Activated T-helper 1 cell treated with Interleukin-2 at 50 U/mL for 16 hours (primary cell): ENCODE measurements at regions not wholly inside any gene's neighbourhood (a gene's known extent, or its start where the extent isn't known, plus 50 kb on each side); places are given as distances from the start of the nearest gene placed in this dataset.

Experiments
- DNase-seq: peaks from one replicate; pipeline ENCODE4 v3.0.0-alpha.2; 2020; ENCODE audit warnings: low read depth

DNA sequence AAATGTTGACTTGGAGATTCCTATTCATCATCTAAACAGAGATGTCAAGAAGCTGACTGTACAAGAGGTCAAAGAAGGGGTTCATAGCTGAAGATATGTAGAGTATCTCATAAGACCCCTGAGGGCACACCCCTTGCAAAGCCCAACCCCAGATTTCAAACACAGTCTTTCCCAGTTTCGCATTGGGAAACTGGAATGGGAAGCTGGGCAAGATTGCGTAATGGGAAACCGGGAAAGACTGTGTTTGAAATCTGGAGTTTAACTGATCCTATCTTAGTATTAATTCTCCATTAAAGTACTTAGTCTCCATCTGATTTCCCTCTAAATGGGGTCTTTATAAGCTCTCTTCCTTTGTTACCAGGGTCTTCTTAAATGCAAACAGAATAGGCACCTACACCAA is 99.5 kb downstream of the FAM76B start:
- DNase-seq: no peak

DNA sequence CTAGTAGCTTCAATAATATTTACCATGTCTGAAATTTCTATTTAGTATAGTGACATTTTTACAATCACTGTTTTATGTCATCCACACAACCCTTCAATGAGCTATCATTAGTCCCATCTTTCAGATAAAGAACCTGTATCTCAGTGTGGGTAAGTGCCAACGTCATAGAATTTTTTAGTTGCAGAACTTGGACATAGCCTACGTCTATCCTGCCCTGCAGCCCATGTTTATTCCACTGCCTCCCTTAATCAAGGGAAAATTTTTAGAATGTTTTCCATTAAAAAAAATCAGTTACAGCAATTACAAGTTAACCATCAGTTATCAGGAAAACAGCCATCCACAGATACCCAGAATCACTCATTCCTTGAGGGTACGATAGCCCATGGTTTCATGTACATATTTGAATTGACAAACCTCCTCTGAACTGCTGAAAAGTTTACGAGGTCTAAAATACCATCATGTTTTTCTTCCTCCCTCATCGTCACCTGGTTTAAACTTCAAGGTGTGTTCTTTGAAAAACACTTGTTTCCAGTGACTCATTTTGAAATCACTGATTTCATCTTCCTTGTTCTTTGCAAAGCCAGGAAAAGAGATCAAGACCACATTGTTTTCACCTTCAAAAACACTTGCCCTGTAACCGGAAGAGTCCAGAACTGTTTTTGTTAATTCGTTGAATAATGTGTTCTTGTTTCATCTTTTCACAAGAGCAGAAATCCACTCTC is 100.9 kb downstream of the FAM76B start:
- DNase-seq: no peak

DNA sequence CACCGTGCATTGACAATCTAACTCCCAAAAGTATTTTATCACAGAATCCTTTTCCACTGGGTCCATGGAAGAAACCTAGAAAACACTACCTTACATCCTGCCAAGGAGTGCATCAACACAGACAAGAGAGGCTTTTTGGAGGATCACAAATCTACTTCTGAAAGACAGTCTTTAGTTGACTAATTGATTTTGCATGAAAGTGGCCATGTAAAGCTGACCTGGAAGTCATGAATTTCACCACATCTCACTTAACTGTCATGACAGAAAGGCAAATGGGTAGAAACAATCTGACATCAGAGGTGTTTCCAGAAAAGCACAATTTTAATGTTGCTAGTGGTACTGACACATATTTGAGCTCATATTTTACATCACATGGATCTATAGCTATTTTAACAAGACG is 101.6 kb downstream of the FAM76B start:
- no peak for DNase-seq

DNA sequence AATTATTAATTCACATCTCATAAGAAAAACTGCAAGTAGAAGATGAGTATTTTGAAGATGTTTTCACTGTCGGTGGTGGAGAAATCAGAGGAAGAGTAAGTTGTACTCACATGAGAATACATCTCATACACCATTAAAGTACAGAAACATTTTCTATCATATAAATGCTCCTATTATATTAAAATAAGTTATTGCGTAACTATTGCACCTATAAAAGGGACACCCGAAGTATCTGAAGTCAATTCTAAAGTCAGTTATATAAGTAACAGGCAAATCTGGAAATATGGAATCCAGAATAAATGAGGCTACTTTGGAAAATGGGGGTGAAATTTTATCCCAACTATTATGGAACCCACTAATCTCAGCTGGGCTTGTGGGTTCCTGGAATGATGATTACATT is 103.3 kb downstream of the FAM76B start:
- DNase-seq: no peak

DNA sequence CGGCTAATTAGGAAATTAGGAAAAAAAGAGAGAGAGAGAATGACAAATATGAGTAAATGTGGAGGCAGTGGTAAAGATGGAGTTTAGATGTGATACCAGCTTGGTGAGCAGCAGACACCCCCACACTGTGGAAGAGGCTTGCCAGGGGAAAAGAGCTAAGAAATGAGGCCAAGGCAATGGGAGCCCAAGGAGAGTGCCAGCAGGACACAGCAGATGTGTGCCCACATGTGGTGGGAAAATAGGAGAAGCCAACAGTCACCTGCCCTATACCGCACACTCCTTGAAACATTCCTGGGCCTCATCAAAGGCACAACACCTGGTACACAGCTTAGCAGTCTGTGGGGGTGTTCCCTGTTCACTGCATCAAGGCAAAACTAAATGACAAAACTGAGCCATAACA is 104.9 kb downstream of the FAM76B start:
- no peak for DNase-seq

DNA sequence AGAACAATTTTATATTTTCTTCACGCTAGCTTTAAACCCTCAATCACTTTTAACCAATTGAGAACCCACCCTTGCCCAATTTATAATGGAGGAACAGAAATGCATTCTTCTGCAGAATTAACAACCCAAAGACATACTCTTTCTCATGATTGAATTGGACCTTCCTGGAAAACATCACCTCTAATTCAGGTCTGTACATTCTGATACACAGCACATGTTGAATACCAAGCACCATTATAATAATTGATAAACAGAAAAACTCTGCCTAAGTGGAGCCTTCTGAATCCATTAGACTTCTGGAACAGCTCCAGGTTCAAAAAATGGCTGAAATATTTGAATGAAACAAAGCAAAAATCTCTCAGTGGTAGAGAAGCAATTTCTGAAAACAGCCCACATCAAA is 105.4 kb downstream of the FAM76B start:
- no peak for DNase-seq

DNA sequence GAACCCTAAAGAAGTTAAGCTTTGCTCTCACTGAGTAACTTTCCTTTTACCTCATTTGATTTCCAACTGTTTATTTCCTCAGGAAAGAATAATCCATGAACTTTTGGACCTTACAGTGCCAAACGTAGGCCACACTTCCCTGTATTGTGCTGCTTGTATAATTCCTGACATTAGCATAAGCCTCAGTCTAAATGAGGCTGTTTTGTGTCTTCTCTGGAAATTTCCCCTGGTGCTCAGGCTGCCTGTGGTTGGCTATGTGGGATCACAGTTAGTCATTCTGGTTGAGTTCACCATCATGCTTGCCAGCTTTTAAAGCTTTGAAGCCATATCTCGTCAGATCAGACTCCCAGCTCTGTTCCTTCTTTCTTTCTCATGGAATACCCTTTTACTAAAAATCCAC is 107.0 kb downstream of the FAM76B start:
- DNase-seq: no peak

DNA sequence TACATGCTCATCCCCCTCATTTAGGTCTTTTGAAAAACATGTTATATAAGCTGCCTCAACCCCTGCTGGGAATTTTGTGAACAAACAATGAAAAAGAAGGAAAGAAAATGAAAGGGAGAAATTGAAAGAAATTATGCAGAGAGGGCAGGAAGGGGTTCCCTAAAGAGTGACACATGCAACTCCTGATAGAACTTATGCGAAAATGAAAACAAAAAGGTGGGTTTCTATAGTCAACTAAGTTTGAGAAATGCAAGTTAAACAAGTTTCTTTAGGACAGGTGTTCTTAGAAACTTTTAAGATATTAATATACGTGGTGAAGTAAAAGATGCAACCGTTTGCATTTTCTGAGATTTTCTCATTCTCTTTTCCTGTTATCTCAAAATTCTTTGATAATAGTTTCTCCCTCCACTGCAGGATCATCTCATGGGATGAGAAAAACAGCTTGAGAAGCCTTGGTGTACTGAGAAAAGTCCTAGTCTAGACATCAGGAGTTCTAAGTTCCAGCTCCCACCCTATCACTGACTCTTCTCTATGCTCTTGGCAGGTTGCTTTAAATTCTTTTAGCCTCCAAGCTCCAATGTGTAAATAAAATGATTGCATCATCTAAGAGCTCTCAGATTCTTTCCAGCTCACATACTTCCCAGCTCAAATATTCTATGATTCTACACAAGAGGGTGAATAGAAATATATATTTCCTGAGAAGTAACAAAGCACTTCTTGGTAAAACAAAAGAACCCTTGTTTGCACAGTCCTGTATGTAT is 109.2 kb downstream of the FAM76B start:
- DNase-seq: no peak

DNA sequence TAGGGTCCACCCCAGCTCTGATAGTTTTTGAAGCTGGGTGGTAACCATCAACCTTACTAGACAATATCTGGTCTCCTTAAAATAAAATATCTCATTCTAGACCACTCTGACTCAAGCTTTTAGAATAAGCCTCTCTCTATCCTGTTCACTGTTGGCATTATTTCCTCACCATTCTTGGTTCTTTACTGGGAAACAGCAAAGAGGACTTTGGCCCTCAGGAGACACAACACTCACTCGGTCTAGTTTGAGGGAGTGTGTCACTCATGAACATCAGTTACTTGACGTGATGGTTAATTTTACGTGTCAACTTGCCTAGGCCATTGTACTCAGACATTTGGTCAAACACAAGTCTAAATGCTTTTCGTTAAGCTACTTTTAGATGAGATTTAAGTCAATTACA is 110.6 kb downstream of the FAM76B start:
- DNase-seq: no peak

DNA sequence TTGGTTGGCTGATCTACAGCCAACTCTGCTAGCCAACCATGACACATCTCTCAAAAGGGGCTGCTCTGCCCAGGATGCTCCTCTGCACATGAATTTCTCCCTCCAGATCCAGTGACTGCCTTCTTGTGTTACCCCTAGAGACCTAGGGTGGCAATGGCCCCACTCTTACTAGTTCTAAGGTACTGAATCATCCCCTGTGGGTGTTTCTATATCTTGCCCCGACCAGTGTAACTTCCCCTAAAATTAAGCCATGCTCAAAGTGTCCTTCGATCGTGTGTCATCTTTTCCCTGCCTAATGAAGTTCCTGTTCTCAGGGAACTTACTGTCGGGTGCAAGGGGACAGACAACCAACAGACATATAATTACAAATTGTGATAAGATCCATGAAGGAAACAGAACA is 113.3 kb downstream of the FAM76B start:
- no peak for DNase-seq

DNA sequence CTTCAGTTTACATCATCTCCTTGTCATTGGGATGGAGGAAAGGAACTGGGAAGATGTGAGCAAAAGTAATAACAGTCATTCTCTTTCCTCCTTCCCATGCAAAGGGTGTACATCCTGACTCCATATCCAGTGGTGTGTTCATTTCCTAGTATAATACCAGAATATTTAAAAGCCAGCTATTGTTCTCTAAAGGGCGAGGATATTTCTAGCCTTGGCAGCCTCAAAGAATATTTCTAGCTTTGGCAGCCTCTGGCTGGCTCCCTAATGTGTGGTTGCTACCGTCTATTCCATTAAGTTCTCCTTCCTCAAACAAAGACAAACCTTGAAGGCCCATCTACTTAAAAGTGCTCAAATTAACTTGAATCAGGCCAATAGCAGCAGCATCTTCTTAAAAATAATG is 114.0 kb downstream of the FAM76B start:
- DNase-seq: no peak

DNA sequence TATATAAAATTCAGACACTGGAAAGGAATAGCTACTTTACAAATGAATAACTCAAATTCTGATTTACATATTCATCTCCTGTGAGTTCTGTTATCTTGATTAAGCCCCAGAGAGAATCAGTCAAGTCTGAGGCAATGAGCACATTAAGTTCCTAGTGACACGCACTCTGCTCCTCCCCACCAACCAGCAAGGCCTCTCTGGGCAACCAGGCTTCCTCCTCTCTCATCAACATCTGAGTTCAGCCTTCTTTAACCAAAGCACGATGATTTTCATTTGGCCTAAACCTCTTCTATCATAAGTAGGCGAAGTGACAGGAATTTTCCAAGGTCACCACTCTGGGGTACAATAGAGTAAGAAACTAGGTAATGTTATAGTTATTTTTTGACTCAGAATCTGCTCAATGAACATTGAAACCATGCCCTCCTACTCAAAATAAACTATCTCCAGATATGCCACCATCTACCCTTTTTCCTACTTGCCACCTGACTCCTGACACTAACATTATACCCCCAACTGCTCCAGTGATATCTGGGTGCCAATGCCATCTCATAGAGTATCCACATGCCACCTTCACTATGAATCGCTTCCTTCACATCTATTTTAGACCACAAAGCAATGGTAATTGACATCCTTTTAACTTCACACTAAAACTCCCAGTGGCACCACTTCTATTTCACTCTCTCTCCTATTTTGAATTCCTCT is 114.8 kb downstream of the FAM76B start:
- DNase-seq: no peak

DNA sequence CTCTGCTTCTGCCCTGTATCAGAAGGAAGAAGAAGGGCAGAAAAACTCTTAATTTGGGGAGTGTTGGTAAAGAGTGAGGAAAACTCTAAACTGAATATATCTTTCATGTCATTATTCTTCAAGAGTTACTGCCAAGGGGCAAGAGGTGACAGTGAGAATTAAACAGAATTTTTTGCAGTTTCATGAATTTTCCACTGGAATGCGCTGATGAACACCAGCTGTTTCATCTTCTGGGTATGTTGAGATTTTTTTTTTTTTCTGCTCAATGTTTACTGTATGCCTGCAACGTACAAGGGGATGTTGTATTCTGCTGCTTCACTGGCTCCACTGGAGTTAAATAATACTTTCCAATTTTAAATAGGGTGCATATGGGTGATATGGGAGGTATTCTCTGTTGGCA is 117.8 kb downstream of the FAM76B start:
- no peak for DNase-seq

DNA sequence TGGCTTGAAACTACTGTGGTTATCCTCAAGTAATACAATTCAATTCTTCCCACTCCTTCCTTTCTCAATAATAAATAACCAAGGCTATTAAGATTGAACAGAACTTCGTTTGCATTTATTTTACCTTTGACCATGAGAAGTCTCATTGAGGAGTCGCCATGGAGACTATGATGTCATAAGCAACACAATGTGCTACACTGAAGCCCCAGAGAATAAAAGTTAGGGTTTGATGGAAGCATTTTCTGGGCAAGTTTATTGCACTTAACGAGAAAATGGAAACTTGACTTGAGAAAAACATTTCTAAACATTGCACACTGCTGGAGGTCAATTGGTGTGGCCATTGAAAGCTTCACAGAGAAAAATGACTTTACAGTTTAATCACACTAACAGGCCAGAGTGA is 121.5 kb downstream of the FAM76B start:
- no peak for DNase-seq

DNA sequence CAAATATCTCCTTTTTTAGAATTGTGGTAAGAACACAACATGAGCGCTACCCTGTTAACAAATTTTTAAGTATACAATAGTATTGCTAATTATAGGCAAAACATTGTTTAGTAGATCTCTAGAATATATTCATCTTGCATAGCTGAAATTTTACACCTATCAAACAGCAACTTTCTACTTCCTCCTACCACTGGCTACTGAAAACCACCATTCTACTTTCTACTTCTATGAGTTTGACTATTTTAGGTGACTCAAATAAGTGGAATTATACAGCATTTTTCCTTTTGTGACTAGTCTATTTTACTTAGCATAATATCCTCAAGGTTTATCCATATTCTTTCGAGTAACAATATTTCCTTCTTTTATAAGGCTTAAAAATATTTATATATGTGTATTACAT is 128.4 kb downstream of the FAM76B start:
- DNase-seq: no peak

DNA sequence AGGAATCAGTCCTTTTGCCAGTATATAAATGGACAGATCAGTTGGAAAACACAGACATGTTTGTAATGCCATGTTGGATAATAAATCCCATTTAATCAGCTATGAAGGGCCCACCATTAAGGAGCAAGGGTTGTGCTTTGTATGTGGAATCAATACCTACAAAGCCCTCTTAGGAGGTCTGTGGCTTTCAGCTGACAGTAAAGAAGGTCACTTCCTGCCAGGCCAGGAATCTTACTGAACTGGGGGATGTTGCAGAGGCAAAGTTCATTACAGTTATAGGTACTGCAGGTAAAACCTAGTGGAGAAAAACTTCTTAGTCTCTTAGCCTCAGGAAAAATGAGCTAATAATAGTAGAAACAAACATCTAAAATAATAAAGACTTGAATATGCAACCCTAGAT is 129.5 kb downstream of the FAM76B start:
- DNase-seq: no peak

DNA sequence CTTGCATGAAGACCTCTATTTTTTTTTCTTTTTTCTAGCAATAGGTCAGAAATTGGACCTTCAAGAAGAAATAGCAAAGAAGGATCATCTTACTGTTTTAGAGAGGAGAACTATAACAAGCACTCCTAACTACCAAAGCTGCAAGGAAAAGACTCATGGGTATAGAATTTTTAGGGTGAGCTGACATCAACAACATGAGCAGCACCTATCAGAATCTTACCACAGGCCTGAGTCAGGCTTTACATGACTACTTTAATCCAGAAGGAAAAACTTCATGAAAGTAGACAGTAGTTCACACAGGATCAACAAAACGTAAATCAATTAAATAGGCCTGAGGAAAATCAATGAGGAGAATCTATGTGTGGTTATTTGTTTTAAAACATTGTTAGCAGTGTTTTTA is 130.5 kb downstream of the FAM76B start:
- no peak for DNase-seq

DNA sequence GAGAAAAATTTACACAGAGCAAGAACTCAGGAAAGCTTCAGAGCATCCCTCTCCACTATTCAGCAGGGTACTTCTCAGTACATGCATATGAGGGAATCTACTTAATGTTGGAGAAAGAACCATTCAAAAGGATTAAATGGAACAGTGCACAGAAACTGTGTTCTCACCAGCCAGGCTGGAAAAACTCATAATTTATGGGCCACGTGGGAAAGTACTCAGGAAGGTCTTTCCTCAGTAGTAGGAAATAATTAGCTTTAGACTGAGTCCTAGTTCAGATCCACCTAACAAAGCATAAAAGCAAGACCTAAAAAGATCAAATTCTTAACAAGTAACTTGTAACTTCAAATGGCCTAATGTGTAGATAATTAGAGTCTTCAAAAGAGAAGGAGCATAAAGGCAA is 134.0 kb downstream of the FAM76B start:
- no peak for DNase-seq

DNA sequence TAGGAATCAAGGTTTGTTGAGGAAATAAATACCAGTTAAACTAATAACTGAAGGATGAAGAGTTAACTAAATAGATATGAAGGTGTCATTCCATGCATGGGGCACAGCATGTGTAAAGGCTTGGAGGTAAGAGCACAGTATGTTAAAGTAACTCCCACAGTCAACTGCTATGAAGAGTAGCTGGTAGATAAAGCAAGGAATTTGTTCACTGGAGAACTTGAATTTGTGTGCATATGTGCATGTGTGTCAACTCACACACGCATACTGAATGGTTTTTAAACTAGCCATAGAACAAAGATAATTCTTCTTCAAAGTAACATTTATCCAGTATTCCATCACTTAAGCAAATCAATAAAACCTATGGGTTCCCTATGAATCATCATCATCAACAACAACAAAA is 135.9 kb downstream of the FAM76B start:
- no peak for DNase-seq

DNA sequence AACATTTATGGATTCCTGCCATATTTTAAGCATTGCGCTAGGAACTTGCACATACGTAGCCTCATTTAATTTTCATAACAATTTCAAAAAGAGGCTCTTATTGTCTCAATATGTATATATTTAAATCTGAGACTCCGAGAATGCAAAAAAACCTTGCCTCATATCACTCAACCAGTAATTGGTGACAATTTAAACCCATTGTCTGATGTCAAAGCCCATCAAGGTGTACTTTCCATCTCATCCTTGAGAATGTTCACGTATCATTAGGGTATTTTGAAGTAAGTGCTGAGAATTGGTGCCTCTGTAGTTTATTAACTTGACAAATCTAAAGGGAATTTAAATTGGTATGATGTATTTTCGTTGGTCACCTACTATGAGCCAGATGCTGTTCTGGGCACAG is 136.5 kb downstream of the FAM76B start:
- no peak for DNase-seq

DNA sequence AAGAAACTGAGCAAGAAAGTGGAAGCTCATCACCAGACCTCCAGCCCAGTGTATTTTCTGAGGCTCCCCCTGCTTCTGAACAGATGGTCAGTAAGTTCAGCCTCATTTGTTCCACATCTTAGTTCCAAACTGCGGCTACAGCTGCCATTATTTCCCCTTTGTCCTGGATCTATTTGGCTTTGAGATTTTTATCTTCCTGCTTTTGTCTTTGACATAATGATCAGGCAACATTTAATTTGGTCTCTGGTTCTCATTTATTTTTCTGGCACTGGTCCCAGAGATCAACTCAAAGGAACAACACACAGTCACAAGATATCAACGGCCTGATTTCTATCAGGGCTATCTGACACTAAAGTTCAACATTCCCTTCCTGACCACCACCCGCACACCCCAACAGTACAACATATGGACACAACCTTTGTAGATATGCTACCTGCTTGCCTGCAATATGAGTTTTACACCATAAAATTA is 137.5 kb downstream of the FAM76B start:
- DNase-seq: no peak

DNA sequence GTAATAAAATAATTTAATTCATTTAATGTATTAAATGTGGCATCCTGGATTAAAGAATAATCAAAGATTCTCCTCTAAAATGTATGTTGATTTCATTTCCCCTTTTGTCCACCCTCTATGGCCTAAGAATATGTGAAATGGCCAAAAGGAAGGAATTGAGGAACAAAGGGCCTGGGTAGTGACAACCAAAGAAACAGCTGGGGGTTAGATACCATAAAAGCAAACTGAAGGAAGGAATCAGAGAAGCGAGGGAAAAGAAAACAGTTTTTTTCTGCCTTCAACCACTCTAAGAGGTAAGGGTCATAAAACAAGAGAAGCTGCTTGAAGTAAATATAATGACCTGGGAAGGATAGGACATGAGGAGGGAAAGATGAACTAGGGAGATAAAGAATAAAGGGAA is 139.3 kb downstream of the FAM76B start:
- no peak for DNase-seq

DNA sequence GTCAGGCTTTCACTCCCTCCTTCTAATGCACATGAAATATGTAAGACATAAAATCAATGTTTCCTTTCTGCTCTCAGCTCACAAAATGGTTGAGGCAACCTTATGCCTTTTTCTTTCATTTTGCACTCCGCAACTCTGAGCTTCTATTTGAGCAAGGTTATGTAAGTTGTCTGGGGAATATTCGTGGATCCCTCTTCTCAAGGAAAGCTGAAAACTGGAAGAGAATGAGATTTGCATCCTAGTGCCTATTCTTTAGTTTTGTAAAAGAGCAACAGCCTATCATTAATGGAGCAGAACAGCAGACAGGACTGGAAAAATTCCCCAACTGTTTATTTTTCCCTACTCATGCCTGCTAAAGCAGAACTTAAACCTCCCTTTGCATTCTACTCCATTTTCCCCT is 141.7 kb downstream of the FAM76B start:
- no peak for DNase-seq
